ENCODE measurements at regions not wholly inside any gene's neighbourhood (a gene's known extent, or its start where the extent isn't known, plus 50 kb on each side); places are given as distances from the start of the nearest gene placed in this dataset.

GRCh38 chr20:57910716-57911115, 200.9 kb upstream of the PMEPA1 start:
- Histone ChIP-seq H3K18ac (ENCODE audit: insufficient read length, low read depth, low read length) (no peak overlapping the region), H3T11ph (ENCODE audit: low read length) (no peak overlapping the region), H2BK120ac (ENCODE audit: low read depth, low read length, poor library complexity, severe bottlenecking) (no peak overlapping the region), H3K4me1 (ENCODE audit: insufficient read depth, low read length) (no peaks in the 10 kb centered on the region), H2BK20ac (ENCODE audit: low read depth, low read length, poor library complexity, severe bottlenecking) (no peak overlapping the region), H4K5ac (ENCODE audit: insufficient read length, low read depth, low read length) (no peak overlapping the region), H3K9me3 (ENCODE audit: control insufficient read depth, low read depth, low read length) (no peaks in the 10 kb centered on the region), H2BK15ac (ENCODE audit: low read depth, low read length) (no peak overlapping the region), H4K91ac (ENCODE audit: insufficient read length, low read depth, low read length) (no peak overlapping the region), H4K8ac (replicated peaks; ENCODE audit: insufficient read length, low read depth, low read length) (no peak overlapping the region), H2AK5ac (ENCODE audit: insufficient read length, low read length) (no peak overlapping the region), H3K79me2 (ENCODE audit: insufficient read depth, low read length) (no peaks in the 10 kb centered on the region), H3K9ac (ENCODE audit: extremely low read depth, insufficient read length, low read length) (no peak overlapping the region), H3K14ac (ENCODE audit: insufficient read depth, low read length) (no peak overlapping the region), H3K23me2 (ENCODE audit: insufficient read length, low read depth, low read length, poor library complexity, severe bottlenecking) (no peaks in the 10 kb centered on the region), H2BK5ac (ENCODE audit: insufficient read length, low read length) (no peak overlapping the region), H3K4me2 (ENCODE audit: insufficient read depth, insufficient read length, low read length) (no peak overlapping the region), H3K27me3 (ENCODE audit: insufficient read depth, low read length) (no peaks in the 10 kb centered on the region), H3K4ac (ENCODE audit: low read depth, low read length) (no peak overlapping the region), H4K20me1 (ENCODE audit: control insufficient read depth, insufficient read depth, insufficient read length) (no peaks in the 10 kb centered on the region), H2BK12ac (ENCODE audit: insufficient read length, low read depth, low read length) (no peak overlapping the region), H3K27ac (ENCODE audit: insufficient read length, low read depth, low read length) (no peak overlapping the region), H3K79me1 (ENCODE audit: insufficient read depth, low read depth, low read length, poor library complexity, severe bottlenecking) (no peaks in the 10 kb centered on the region), H2AFZ (ENCODE audit: low read length) (no peak overlapping the region), H3K23ac (ENCODE audit: insufficient read length, low read depth, low read length) (no peak overlapping the region), H3K56ac (ENCODE audit: insufficient read length, low read depth, low read length) (no peak overlapping the region)
- H3K4me1 Mint-ChIP-seq, result no peaks in the 10 kb centered on the region; a peak in 1 of 4 replicates
- DNase-seq, result no peak
- no CpG with 5 or more reads among the region's 1 CpG for WGBS (ENCODE audit: extremely low coverage, insufficient read length, low lambda C conversion rate)
- no peaks in the 10 kb centered on the region; a peak in 1 of 5 replicates for H3K9me3 Mint-ChIP-seq
- TF ChIP-seq, protein P1, sequence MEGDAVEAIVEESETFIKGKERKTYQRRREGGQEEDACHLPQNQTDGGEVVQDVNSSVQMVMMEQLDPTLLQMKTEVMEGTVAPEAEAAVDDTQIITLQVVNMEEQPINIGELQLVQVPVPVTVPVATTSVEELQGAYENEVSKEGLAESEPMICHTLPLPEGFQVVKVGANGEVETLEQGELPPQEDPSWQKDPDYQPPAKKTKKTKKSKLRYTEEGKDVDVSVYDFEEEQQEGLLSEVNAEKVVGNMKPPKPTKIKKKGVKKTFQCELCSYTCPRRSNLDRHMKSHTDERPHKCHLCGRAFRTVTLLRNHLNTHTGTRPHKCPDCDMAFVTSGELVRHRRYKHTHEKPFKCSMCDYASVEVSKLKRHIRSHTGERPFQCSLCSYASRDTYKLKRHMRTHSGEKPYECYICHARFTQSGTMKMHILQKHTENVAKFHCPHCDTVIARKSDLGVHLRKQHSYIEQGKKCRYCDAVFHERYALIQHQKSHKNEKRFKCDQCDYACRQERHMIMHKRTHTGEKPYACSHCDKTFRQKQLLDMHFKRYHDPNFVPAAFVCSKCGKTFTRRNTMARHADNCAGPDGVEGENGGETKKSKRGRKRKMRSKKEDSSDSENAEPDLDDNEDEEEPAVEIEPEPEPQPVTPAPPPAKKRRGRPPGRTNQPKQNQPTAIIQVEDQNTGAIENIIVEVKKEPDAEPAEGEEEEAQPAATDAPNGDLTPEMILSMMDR (conservative IDR thresholded peaks at IDR 0.05), result no peak
- H3K36me3 Mint-ChIP-seq (ENCODE audit: insufficient read depth in 1 of 3, low read depth in 3 of 3), result no peaks in the 10 kb centered on the region
- H3K4me3 Mint-ChIP-seq, result no peak overlapping the region
- H3K27ac Mint-ChIP-seq, result no peak overlapping the region
- H3K27me3 Mint-ChIP-seq (ENCODE audit: low read depth), result peaks cover 7% of the 10 kb centered on the region
